NCI-H2081 (cell line): ENCODE measurements at regions not wholly inside any gene's neighbourhood (a gene's known extent, or its start where the extent isn't known, plus 50 kb on each side); places are given as distances from the start of the nearest gene placed in this dataset.

Experiments used
- DNase-seq, 2 experiments: peaks; one replicate each; lab custom pipeline; 2025; lab: John Stamatoyannopoulos, UW

DNA sequence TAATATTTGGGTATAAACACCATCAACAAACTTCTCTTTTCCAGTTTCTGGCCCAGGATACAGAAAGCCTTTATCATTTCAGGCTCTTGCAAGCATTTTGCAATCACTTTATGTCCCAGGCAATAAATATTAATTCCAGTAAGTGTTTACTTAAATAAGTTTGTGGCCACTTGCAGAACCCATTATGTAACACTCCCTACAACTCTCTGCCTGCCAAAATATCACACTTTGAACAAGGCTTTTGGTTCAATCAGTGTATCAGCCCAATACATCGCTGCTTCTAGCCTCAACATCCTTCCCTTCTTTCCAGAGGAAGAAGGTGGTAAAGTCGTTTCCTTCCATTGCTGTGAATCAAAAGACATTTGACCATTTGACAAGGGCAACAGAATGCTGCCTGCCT is 203.0 kb upstream of the USP25 start:
- DNase-seq = no peak

DNA sequence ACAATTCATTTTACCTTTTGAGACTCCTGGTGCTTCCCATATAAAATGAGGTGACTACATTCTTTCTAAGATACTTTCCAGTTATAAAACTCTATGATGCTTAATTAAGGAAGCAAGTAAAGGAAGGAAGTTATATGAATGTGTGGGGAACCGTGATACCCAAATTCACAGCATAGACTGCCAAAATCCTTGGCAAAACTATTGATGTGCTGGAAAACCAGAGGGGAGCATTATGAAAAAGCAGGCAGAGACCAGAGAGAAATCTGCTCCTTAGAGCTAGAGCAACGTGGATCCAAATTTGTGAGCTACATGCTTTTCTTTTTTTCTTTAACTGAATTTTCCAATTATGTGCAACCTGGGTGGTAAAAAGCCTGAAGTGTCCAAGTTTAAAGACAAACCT is 201.4 kb upstream of the USP25 start:
- no peak for DNase-seq

DNA sequence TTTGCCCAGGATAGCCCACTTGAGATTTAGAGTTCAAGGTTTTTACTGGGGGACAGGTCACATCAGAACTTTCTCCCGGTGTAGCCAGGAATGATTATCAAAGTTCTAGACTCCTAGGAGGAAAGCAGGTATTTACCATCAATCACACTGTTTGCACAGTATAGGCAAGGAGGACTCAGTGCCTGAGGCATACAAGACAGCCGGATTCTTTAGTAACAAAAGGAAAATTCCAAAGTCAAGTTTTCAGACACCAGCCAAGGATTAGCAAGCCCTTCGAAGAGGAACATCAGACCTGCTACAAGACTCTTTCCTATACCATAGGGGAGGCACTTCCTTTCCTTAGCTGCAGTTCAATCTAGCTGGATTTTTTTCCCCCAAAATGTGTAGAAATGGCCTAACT is 197.8 kb upstream of the USP25 start:
- no peak for DNase-seq

DNA sequence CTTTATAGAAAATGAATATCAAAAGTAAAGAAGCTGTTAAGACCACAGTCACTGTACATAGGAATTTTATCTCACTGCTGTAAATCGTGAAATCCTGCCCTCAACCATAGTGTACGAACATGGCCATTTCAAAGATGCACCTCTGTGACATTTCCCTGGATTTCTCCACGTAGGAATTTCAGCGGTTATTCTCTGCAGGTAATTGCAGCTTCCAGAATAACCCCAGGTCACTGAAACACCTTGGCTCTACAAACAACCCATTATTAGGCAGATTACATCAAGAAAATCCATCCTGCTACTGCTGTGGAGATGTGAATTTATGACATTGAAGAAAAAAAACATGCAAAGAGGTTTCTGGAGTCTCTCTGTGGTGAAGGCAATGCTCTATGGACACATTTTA is 196.2 kb upstream of the USP25 start:
- no peak for DNase-seq

DNA sequence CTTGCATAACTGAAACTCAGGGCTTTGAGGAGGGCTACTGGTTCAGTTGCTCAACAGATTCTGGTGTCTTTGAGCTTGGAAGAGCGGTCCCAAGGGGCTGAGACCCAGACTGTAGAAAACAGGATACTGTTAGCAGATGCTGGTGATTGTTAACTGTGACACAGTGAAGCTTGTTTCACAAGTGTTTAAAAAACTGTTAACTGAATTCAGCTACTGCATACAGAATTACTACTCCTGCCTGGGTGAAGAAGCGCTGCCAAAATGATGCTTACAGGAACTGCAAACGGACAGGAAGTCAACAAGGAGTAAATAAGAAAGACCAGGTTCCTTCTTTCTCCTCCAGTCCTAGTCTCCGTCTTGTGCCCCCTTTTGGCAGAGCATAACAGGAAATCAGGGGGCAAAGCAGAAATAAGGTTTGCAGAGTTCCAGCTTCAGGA is 195.3 kb upstream of the USP25 start:
- DNase-seq = no peak

DNA sequence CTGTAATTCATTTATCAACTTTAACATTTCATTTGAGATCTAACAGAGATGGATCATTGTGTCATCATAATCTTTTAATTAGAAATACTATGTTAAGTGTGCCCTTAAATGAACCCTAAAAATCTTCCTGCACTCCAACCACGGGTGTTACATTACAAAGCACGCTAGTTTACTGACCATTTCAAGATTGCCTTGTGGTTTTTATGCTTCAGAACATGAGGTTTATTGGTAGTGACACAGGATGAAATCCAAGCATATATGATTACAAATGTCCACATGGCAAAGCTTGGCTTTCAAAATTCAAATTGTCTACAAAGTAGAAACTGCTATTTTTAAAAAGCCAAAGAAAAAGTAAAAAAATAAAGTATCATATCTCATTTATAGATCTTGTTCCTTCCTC is 190.4 kb upstream of the USP25 start:
- no peak for DNase-seq

DNA sequence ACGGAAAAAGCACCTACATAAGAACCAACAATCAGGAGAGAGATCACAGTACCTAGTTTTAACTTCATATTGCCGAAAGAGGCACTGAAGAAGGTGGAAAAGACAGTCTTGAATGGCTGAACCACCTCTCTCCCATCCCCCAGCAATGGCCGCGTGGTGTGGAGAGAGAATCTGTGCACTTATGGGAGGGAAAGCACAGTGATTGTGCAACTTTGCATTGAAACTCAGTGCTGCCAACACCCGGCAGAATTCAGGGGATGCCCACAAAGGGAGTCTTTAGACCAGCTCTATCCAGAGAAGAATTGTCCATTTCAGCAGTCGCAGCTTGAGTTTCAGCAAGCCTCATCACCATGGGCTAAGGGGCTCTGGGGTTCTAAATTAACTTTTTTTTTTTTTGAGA is 186.3 kb upstream of the USP25 start:
- no peak for DNase-seq

DNA sequence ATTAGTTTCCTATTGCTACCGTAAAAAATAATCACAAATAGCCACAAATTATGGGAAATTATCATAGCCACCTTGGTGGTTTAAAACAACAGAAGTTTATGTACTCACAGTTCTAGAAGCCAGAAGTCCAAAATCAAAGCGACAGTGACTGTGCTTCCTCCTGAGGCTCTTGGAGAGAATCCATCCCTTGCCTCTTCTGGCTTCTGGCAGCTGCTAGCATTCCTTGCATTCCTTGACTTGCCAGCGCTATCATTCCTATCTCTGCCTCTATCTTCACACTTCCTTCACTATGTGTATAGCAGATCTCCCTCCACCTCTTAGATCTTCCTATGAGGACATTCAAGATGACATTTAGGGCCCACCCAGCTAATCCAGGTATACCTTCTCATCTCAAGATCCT is 180.1 kb upstream of the USP25 start:
- DNase-seq = no peak

DNA sequence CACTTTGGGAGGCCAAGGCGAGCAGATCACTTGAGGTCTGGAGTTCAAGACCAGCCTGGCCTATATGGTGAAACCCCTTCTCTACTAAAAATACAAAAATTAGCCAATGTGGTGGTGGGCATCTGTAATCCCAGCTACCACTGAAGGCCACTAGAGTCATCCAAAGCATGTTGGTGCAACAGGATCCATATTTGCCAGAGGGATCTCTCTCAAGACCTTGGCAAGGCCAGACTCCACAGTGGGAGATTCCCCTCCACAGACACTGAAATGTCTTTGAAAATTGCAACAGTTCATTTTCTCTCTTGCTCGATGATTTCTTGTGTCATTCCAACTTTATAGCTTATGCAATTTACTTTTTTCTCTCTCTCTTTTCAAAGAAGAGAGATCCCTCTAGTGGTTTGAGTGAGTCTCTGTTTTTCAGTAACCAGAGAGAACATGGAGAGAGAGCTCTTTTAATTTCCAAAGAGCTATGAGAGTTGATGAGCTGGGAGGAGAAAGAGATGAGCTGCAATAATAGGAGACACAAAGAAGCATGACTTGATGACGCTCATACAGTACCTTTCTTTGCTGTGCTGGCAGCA is 176.8 kb upstream of the USP25 start:
- DNase-seq = no peak

DNA sequence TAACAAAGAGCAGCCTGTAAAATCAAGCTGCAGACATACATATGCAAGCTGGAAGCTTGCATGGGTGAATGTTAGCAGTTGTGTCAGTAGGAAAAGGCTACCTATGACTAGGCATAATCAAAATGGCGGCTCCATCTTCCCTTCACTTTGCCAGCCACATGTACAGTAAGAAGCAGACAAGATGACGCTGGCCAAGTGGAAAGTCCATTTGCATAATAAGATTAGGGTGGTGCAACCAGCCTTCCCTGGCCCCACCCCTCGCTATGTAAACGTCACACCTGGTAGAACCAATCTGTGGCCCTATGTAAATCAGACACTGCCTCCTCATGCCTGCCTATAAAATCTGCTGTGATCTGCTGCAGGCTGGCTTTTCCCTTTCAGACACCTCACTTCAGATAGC is 171.9 kb upstream of the USP25 start:
- no peak for DNase-seq

DNA sequence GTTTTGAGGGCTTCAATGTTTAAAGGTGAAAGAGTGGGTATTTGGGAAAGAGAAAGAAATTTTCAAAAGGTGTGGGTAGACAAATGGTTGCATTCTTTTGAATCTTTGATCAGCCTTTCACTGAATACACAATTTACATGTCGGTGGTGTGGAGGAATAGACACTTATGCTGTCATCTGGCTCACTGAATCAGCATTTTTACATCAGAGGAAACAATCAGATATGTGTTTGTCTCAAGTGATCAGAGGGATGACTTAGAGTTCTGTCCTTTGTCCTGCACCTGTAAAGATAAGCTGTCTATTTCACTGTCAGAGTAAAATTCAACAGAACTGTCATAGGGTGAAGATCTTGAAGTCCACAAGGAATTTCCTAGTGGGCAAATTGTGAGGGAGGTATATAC is 170.9 kb upstream of the USP25 start:
- DNase-seq = no peak

DNA sequence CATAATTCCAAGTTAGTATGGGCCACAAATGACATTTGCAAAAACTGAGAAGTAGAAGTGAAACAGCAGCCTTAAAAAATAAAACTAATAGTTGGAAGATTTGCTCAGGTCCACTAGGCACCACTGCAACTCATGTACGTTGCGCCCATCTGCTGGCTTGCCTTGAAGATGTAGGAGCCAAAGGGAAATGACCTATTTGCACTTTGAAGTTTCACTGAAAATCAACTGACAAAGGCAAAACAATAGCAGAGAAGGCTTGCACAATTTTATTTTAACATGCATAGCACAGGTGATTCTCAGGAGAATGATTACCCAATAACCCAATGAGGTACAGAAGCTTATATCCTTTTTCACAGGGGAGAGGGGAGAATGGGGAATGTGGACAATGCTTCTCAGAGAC is 170.1 kb upstream of the USP25 start:
- DNase-seq = no peak

DNA sequence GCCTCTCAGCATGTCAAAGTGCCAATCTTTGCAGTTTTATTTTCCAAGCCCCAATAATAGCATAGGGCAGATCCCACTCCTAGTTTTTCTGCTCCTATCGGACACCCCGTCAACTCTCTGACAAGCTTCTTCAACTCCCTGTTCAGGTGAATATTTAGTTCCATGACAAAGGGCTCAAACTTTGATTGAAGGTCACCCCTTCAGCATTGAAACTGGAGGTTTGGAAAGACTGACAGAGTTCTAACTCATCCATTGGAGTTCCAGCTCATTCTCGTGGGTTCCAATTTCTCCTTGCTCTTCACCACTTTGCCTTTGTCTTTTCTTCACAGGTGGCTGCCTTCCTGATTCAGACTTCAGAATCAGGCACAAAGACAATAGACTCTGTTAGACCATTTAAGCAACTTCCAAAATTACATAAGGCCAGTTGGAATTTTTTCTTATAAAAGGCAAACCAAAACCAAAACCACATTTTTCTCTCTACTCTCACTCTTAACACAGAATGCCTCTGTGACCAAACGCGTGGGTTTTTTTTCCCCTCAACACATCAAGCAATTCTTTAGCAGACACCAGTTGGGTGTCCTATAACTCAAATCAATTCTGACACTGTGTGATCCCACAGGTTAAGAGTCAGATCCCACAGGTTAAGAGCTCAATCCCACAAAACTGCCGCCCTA is 169.3 kb upstream of the USP25 start:
- DNase-seq = no peak

DNA sequence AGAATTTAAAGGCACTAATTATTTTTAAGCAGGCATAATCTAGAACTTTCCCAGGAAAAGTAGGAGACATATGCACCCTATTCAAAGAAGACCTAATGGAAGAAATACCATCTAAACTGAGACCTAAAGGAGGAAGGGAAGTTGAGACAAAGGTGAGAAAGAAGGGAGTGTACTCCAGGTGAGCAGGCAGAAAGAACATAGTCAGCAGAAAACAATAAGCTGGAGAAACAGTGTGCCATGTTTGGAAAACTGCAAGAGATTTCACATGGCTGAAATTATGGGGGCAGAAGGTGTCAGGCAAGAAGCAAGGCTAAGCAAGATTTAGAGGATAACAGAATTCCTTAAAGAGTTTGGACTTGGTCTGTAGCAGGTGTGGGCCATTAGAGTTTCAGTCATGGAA is 167.0 kb upstream of the USP25 start:
- DNase-seq = no peak

DNA sequence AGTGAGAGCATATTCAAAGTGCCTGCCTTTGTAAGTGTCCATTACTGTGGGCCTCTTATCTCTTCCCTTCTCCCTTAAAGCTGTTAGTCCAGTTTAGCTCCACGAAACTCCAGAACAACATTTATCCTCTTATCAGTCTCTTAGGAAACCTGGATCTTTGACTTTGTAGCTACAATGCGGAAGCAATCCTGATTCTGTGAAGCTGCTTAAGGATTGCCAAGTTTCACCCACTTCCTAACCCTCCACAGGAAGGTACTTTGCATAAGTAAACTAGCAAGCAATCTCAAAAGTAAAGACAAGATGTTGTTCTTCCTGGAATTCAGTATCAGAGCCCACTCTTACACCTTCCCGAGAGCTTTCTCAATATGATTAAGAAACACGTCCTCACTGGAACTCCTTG is 164.9 kb upstream of the USP25 start:
- DNase-seq = no peak

DNA sequence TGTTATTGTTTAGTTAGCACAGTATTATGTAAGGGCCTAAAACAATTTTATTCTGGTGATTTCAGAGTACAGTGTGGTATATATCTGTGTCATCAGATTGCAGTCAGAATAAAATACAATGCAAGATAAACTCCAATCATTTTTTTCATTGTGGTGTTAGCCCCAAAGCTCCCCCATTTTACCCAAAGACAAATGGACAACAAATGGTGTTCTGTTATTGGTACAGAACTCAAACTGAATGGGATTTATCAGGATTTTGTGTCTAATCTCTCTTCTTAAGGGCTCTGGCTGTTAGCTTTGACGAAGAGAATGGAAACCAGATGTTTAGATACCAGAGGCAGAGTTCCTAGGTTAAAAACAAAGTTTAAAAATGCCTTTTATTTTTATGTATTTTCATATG is 163.1 kb upstream of the USP25 start:
- no peak for DNase-seq

DNA sequence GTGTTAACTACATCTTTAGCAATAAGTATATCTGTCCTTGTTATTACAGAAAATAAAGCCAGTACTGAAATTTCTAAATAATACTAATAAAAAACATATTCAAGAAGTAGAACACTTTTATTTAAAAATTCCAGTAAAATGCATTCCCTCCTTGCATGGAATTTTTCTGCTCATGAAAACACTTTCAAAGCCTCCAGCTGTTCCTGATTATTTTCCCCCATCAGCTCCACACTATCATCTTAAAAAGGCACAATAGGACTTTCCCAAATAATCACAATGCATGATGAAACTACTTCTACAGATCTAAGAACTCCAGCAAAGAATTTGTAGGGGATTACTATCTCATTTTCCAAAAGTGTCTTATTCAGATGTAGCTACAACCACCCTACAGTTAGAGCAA is 162.6 kb upstream of the USP25 start:
- DNase-seq = no peak

DNA sequence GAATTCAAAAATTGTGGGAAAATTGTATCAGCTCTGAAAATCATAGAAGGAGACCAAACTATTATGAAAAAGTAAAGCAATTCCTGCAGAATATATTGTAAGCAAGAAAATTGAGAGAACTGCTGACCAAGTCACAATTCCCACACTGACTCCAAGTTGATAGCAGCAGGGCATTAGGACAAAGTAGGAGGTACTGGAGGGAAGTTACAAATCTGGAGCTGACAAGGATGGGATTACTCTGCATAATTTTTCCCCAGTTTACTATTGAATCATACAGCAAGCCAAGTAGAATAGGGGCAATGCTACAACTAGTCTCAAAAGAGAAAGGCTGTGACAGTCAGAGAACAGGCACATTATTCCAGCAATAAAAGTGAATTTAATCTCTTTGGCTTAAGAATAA is 161.3 kb upstream of the USP25 start:
- no peak for DNase-seq

DNA sequence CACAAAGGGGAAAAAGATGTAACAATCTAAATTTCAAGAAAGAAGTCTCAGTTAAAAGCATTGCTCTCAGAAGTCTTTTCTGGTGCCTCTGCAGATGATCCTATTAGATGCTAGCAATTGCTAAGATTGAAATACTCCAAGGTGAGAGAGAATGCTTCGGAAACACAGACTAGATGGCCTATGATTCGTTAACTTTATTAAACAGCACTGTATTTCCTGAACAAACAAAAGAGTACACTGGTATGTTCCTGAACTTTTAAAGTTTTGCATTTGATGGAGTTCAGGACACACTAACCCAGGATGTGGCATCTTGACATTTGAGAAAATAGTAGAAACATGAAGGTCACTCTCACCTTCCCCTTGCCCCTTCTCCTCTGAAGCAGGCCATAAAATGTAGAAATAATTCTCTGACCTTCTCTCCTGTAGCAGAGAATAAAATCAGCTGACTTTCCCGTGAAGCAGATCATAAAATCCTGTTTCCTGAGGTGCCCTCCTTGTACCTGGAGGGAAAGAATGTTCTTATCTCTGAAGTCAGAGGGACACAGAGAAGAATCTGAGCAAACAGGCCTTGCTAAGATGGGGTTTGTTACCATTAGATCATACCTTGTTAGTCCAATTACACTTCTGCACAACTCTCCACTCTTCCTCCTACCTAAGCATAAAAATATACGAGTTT is 142.9 kb upstream of the USP25 start:
- DNase-seq = no peak

DNA sequence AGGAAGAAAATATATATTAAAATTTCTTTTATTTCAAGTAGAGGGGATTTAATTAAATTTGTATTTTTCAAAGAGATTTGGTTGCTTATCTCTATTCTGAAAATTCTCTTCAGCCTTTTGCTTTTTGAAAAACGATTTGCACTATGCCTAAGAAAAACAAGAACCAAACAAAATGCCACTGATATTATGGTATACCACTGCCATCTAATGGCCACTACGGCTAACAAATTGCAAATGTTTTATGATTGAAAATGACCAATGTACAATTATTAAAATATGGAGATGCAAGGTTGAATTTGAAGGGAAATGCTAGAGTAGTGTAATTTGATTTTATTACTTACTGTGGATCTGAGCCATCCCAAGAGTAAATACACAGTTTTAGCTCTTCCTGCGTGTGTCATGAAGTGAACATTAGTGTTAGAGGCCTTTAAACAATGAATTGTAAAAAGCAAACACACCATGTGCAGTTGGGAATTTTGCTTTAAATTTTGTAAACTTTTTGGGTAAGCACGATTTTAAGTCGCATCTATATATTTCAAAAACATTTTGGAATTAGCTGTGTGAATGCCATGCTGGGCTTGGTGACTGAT is 137.4 kb upstream of the USP25 start:
- peak; percentile 13 to 48 for DNase-seq

DNA sequence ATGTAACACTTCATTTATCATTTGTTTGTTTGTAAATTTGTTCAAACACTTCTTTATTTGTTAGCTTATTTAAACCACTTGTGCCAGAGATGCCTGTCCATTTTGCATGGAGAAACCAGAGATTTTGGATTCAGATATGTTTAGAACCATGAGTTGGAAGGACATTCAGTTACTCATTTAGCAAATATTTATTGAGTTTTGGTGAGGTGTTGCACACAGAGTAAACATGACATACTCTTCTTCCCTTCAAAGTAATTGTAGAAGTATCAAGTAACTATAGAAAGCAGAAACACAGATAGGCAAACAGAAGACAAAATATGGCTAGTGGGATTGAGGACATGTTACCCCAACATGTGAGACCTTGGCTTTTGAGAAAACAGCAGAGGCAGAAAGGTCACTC is 136.8 kb upstream of the USP25 start:
- DNase-seq = no peak

DNA sequence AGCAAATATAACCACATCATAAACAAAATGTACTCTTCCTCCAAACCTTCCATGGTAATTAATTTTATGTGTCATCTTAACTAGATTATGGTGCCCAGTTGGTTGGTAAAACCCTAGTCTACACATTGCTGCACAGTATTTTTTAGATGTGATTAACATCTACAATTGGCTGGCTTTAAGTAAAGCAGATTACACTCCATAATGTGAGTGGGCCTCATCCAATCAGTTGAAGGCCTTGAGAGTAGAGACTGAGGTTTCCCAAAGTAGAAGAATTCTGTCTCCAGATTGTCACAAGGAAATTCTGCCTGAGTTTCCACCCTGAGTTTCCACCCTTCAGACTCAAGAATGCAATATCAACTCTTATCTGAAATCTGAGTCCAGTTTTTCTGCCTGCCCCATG is 128.4 kb upstream of the USP25 start:
- DNase-seq = no peak

DNA sequence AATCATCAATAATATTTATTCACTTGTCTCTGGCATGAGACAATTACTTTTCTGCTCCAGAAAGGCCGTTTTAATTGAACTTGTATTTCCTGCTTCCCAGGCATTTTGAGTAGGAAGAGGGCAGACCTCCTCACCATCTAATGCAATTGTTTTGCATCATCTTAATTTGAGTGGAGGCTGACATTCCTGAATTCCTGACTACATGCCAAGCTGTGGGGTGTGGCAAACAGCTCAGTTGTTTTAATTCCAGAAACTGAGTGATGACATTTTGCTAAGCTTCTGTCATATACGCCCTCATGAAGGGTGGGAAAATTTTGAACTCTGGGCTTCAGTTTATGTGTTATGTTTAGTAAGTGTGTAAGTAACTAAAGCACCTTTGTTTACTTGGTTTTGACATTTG is 125.4 kb upstream of the USP25 start:
- no peak for DNase-seq
